ENCODE measurements at regions not wholly inside any gene's neighbourhood (a gene's known extent, or its start where the extent isn't known, plus 50 kb on each side); places are given as distances from the start of the nearest gene placed in this dataset.
A peak's percentile ranks its signal among the peaks of the same experiment; 100 is the strongest.

DNA sequence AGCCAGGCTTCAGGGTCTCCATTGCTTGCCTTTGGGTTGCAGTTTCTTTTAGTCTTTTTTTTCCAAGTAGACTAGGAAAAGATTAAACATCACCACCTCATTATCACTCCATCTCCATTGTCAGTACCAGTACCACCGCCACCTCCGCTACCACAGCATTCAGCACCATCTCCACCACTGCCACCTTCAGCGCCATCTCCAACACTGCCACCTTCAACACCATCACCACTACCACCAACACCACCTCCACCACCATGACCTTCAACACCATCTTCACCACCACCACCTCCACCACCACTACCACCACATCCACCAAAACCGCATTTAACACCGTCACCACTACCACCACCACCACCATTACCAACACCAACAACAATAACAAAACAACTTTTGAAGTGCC lies 141.5 kb upstream of the MPHOSPH6 start:
- Histone ChIP-seq H3K23me2 (ENCODE audit: low read depth, low read length) (peaks cover 4% of the 10 kb centered on the region; the same call in 1 of the 2 replicates), H2BK15ac (ENCODE audit: low read length) (no peak overlapping the region), H4K91ac (replicated peaks; ENCODE audit: insufficient read length, low read length) (no peak overlapping the region), H4K20me1 (replicated peaks in 1 of 2; ENCODE audit: control insufficient read depth in 1 of 2, insufficient read depth in 2 of 2, low read length in 2 of 2) (peaks cover 0 to 4% of the 10 kb centered on the region in 2 experiments), H4K8ac (ENCODE audit: extremely low read depth, insufficient read depth, low read length) (no peak overlapping the region), H2BK5ac (ENCODE audit: low read depth, low read length) (no peak overlapping the region), H3K4me3 (ENCODE audit: extremely low read depth in 1 of 4, insufficient read depth in 2 of 4, low read depth in 3 of 4, low read length in 4 of 4) (no peak overlapping the region), H3K4me1 (replicated peaks in 1 of 4; ENCODE audit: control insufficient read depth in 3 of 4, insufficient read depth in 4 of 4, low read length in 3 of 4) (no peaks in the 10 kb centered on the region), H4K5ac (ENCODE audit: insufficient read length, low read depth, low read length) (no peak overlapping the region), H3K27ac (ENCODE audit: low read depth, low read length) (no peak overlapping the region), H3K4ac (replicated peaks; ENCODE audit: insufficient read length, low read depth, low read length) (peak overlapping the region; percentile 85), H2BK12ac (ENCODE audit: low read depth, low read length) (no peak overlapping the region), H3K14ac (ENCODE audit: insufficient read length) (no peak overlapping the region), H3K18ac (ENCODE audit: extremely low read depth, low read length) (no peak overlapping the region), H2AK5ac (ENCODE audit: low read depth, low read length) (0 out of 2 replicates have a peak overlapping the region, but pooled peaks have one; percentile 39), H3K36me3 (ENCODE audit: control insufficient read depth in 2 of 4, insufficient read depth in 4 of 4, low read length in 3 of 4) (no peaks in the 10 kb centered on the region), H2BK120ac (replicated peaks; ENCODE audit: low read depth, low read length) (no peak overlapping the region), H3K9me3 (ENCODE audit: insufficient read depth in 2 of 2, low read depth in 1 of 2, low read length in 1 of 2) (no peaks in the 10 kb centered on the region), H3K79me1 (ENCODE audit: low read depth, low read length) (no peaks in the 10 kb centered on the region), H3K79me2 (ENCODE audit: control insufficient read depth in 1 of 2, insufficient read depth in 2 of 2, low read length in 2 of 2) (no peaks in the 10 kb centered on the region), H3K4me2 (ENCODE audit: insufficient read depth in 1 of 2, low read depth in 2 of 2, low read length in 2 of 2) (no peak overlapping the region), H3K23ac (ENCODE audit: insufficient read length) (no peak overlapping the region), H2AFZ (ENCODE audit: low read length) (no peak overlapping the region), H3K27me3 (replicated peaks in 1 of 4; ENCODE audit: control insufficient read depth in 3 of 4, extremely low read depth in 1 of 4, insufficient read depth in 3 of 4, low read length in 3 of 4) (no peaks in the 10 kb centered on the region), H2BK20ac (ENCODE audit: low read length) (no peak overlapping the region), H3K56ac (replicated peaks; ENCODE audit: insufficient read length, low read depth, low read length) (no peak overlapping the region), H3K9ac (replicated peaks in 1 of 4; ENCODE audit: extremely low read depth in 1 of 4, low read depth in 3 of 4, low read length in 3 of 4) (no peak overlapping the region)
- DNase-seq (ENCODE audit: low read depth in 1 of 2, low spot score in 2 of 2), result no peak
- no peak for FAIRE-seq
- TF ChIP-seq FOSL1 (IDR thresholded peaks at IDR 0.05; ENCODE audit: insufficient read depth, low read depth, low read length), result no peak
- TF ChIP-seq EP300 (IDR thresholded peaks at IDR 0.05; ENCODE audit: borderline replicate concordance in 1 of 2, low read depth in 2 of 2, low read length in 2 of 2), result no peak
- WGBS, 2 experiments (ENCODE audit: extremely low coverage in 1 of 2, insufficient coverage in 1 of 2, insufficient read length in 1 of 2, insufficient replicate concordance in 2 of 2, low coverage in 1 of 2, low lambda C conversion rate in 2 of 2, missing lambda C conversion rate in 1 of 2), result 98% methylated on average over 5 of the region's 5 CpGs; no CpG with 5 or more reads in 1 of the 2 experiments
- ChIA-PET CTCF (ENCODE audit: partially characterized antibody) (no interaction called here), POLR2A (ENCODE audit: partially characterized antibody) (no interaction called here)

Measured in H1 (cell line).